ENCODE measurements at regions not wholly inside any gene's neighbourhood (a gene's known extent, or its start where the extent isn't known, plus 50 kb on each side); places are given as distances from the start of the nearest gene placed in this dataset.

- no peak for TF ChIP-seq ZNF703 (CRISPR knock-in tag; IDR thresholded peaks at IDR 0.05; ENCODE audit: borderline replicate concordance)
- no peak for TF ChIP-seq ZNF256 (CRISPR knock-in tag; conservative IDR thresholded peaks at IDR 0.05)
- TF ChIP-seq RXRB (CRISPR knock-in tag; IDR thresholded peaks at IDR 0.05; ENCODE audit: borderline replicate concordance), result no peak
- TF ChIP-seq, protein P1, sequence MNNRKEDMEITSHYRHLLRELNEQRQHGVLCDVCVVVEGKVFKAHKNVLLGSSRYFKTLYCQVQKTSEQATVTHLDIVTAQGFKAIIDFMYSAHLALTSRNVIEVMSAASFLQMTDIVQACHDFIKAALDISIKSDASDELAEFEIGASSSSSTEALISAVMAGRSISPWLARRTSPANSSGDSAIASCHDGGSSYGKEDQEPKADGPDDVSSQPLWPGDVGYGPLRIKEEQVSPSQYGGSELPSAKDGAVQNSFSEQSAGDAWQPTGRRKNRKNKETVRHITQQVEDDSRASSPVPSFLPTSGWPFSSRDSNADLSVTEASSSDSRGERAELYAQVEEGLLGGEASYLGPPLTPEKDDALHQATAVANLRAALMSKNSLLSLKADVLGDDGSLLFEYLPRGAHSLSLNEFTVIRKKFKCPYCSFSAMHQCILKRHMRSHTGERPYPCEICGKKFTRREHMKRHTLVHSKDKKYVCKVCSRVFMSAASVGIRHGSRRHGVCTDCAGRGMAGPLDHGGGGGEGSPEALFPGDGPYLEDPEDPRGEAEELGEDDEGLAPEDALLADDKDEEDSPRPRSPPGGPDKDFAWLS (CRISPR knock-in tag; IDR thresholded peaks at IDR 0.05; ENCODE audit: borderline replicate concordance), result no peak
- no peak for TF ChIP-seq ZNF329 (CRISPR knock-in tag; IDR thresholded peaks at IDR 0.05; ENCODE audit: low read depth)
- TF ChIP-seq ZNF614 (CRISPR knock-in tag; IDR thresholded peaks at IDR 0.05; ENCODE audit: borderline replicate concordance), result no peak
- TF ChIP-seq, protein P2, sequence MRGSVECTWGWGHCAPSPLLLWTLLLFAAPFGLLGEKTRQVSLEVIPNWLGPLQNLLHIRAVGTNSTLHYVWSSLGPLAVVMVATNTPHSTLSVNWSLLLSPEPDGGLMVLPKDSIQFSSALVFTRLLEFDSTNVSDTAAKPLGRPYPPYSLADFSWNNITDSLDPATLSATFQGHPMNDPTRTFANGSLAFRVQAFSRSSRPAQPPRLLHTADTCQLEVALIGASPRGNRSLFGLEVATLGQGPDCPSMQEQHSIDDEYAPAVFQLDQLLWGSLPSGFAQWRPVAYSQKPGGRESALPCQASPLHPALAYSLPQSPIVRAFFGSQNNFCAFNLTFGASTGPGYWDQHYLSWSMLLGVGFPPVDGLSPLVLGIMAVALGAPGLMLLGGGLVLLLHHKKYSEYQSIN (CRISPR knock-in tag; IDR thresholded peaks at IDR 0.05; ENCODE audit: borderline replicate concordance), result no peak
- TF ChIP-seq ZEB1 (IDR thresholded peaks at IDR 0.05; ENCODE audit: insufficient replicate concordance, low read depth), result no peak
- no peak for TF ChIP-seq ZFAT (CRISPR knock-in tag; conservative IDR thresholded peaks at IDR 0.05)
- TF ChIP-seq SALL2 (CRISPR knock-in tag; IDR thresholded peaks at IDR 0.05), result no peak
Observed at GRCh38 chr1:184181044-184181443, 129.5 kb downstream of the TSEN15 start (continued).

DNA sequence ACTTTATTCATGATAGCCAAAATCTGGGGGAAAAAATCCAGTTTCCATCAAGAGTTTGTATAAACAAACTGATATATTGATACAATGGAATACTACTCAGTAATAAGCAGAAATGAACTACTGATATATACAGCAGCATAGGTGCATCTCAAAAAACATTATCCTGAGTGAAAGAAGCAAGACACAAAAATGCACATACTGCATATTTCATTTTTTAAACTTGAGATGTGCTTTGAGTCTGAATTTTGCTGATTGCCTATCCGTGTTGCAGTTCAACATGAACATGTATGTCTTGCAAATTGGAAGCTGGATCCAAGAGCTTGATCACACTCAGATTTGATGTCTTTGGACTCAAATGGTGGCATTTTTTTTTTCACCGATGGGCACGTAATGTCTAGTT lies 132.4 kb downstream of the TSEN15 start:
- ChIA-PET POLR2A (no interaction called here), CTCF (ENCODE audit: low intra/inter-chr PET ratio, low total read pairs) (no interaction called here)
- in situ Hi-C loops (cut with HindIII; ENCODE audit: extremely low pct_ligation_motif_present, low pct_unique_long_range_greater_than_20kb), result no loop called here
- ATAC-seq, result no peak
- intact Hi-C loops (cut with micrococcal nuclease; ENCODE audit: unreplicated experiment), result no loop called here
- H3K4me1 ChIP-seq (ENCODE audit: insufficient read depth, low read length), result 0 out of 2 replicates have a peak, but pooled peaks cover 6% of the 10 kb centered on the region
- no peak overlapping the region for H3K9ac ChIP-seq (ENCODE audit: insufficient read depth, low read depth, low read length)
- no peaks in the 10 kb centered on the region for H3K27me3 ChIP-seq (ENCODE audit: control insufficient read depth in 1 of 2, insufficient read depth in 2 of 2, low read length in 2 of 2)
- H2AFZ ChIP-seq (ENCODE audit: low read length), result no peak overlapping the region
- no peaks in the 10 kb centered on the region for H4K20me1 ChIP-seq (ENCODE audit: insufficient read depth, low read length)
- no peaks in the 10 kb centered on the region for H3K36me3 ChIP-seq (replicated peaks in 1 of 2; ENCODE audit: control insufficient read depth in 1 of 2, insufficient read depth in 2 of 2, low read length in 2 of 2)
- H3K4me3 ChIP-seq (replicated peaks in 1 of 3; ENCODE audit: insufficient read depth in 1 of 3, low read depth in 2 of 3, low read length in 3 of 3), result no peak overlapping the region
- WGBS (ENCODE audit: low lambda C conversion rate), result 65% methylated on average over 3 of the region's 3 CpGs
- no peak for FAIRE-seq
- H3K4me2 ChIP-seq (ENCODE audit: low read depth, low read length), result no peak overlapping the region
- no TSS peak for BruUV-seq (replicated peaks)
- no peak for DNase-seq (ENCODE audit: low spot score)
- H3K79me2 ChIP-seq (ENCODE audit: insufficient read depth, low read length), result no peaks in the 10 kb centered on the region
- H3K27ac ChIP-seq (ENCODE audit: extremely low read length, insufficient read depth, low read length), result no peak overlapping the region
- H3K9me3 ChIP-seq (ENCODE audit: low read length), result no peaks in the 10 kb centered on the region
- TF ChIP-seq, protein P3, sequence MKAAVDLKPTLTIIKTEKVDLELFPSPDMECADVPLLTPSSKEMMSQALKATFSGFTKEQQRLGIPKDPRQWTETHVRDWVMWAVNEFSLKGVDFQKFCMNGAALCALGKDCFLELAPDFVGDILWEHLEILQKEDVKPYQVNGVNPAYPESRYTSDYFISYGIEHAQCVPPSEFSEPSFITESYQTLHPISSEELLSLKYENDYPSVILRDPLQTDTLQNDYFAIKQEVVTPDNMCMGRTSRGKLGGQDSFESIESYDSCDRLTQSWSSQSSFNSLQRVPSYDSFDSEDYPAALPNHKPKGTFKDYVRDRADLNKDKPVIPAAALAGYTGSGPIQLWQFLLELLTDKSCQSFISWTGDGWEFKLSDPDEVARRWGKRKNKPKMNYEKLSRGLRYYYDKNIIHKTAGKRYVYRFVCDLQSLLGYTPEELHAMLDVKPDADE (CRISPR knock-in tag; IDR thresholded peaks at IDR 0.05), result no peak
- TF ChIP-seq NR2C2 (CRISPR knock-in tag; IDR thresholded peaks at IDR 0.05; ENCODE audit: borderline replicate concordance) (no peak), MAFK (conservative IDR thresholded peaks at IDR 0.05 in 1 of 2, IDR thresholded peaks at IDR 0.05 in 1 of 2; ENCODE audit: low read length in 2 of 2) (peak; percentile 49 to 55), ZNF10 (CRISPR knock-in tag; IDR thresholded peaks at IDR 0.05; ENCODE audit: borderline replicate concordance, low read depth) (no peak), ZNF768 (CRISPR knock-in tag; IDR thresholded peaks at IDR 0.05) (no peak)
- TF ChIP-seq, protein P4, sequence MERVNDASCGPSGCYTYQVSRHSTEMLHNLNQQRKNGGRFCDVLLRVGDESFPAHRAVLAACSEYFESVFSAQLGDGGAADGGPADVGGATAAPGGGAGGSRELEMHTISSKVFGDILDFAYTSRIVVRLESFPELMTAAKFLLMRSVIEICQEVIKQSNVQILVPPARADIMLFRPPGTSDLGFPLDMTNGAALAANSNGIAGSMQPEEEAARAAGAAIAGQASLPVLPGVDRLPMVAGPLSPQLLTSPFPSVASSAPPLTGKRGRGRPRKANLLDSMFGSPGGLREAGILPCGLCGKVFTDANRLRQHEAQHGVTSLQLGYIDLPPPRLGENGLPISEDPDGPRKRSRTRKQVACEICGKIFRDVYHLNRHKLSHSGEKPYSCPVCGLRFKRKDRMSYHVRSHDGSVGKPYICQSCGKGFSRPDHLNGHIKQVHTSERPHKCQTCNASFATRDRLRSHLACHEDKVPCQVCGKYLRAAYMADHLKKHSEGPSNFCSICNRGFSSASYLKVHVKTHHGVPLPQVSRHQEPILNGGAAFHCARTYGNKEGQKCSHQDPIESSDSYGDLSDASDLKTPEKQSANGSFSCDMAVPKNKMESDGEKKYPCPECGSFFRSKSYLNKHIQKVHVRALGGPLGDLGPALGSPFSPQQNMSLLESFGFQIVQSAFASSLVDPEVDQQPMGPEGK (CRISPR knock-in tag; IDR thresholded peaks at IDR 0.05), result no peak
- TF ChIP-seq, protein P5, sequence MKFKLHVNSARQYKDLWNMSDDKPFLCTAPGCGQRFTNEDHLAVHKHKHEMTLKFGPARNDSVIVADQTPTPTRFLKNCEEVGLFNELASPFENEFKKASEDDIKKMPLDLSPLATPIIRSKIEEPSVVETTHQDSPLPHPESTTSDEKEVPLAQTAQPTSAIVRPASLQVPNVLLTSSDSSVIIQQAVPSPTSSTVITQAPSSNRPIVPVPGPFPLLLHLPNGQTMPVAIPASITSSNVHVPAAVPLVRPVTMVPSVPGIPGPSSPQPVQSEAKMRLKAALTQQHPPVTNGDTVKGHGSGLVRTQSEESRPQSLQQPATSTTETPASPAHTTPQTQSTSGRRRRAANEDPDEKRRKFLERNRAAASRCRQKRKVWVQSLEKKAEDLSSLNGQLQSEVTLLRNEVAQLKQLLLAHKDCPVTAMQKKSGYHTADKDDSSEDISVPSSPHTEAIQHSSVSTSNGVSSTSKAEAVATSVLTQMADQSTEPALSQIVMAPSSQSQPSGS (CRISPR knock-in tag; IDR thresholded peaks at IDR 0.05), result no peak
